ENCODE measurements at regions not wholly inside any gene's neighbourhood (a gene's known extent, or its start where the extent isn't known, plus 50 kb on each side); places are given as distances from the start of the nearest gene placed in this dataset.
A peak's percentile ranks its signal among the peaks of the same experiment; 100 is the strongest.

GRCh38 chr15:85307687-85308045 lies 72.7 kb upstream of the AKAP13 start:
- no peak for DNase-seq (ENCODE audit: low read depth)

- DNase-seq (ENCODE audit: low read depth): no peak
Observed at GRCh38 chr15:85311647-85312046, 68.8 kb upstream of the AKAP13 start.

- peak; percentile 66 for DNase-seq (ENCODE audit: low read depth)
Observed at GRCh38 chr15:85312486-85312885, 67.9 kb upstream of the AKAP13 start.

- peak; percentile 39 for DNase-seq (ENCODE audit: low read depth)
Observed at GRCh38 chr15:85312929-85313331, 67.5 kb upstream of the AKAP13 start.

- DNase-seq (ENCODE audit: low read depth): peak; percentile 34
Observed at GRCh38 chr15:85313339-85313738, 67.1 kb upstream of the AKAP13 start.

GRCh38 chr15:85314146-85314545 lies 66.3 kb upstream of the AKAP13 start:
- DNase-seq (ENCODE audit: low read depth): no peak

GRCh38 chr15:85314633-85315032 lies 65.8 kb upstream of the AKAP13 start:
- peak; percentile 49 for DNase-seq (ENCODE audit: low read depth)

- peak; percentile 69 for DNase-seq (ENCODE audit: low read depth)
Observed at GRCh38 chr15:85316244-85316934, 64.0 kb upstream of the AKAP13 start.

GRCh38 chr15:85318048-85318731 lies 62.2 kb upstream of the AKAP13 start:
- peak; percentile 96 for DNase-seq (ENCODE audit: low read depth)

- no peak for DNase-seq (ENCODE audit: low read depth)
Observed at GRCh38 chr15:85318732-85319076, 61.7 kb upstream of the AKAP13 start.

- no peak for DNase-seq (ENCODE audit: low read depth)
Observed at GRCh38 chr15:85324202-85324601, 56.2 kb upstream of the AKAP13 start.

GRCh38 chr15:85325834-85326233 lies 54.6 kb upstream of the AKAP13 start:
- no peak for DNase-seq (ENCODE audit: low read depth)

- DNase-seq (ENCODE audit: low read depth): no peak
Observed at GRCh38 chr15:85326291-85326690, 54.1 kb upstream of the AKAP13 start.

GRCh38 chr15:85327820-85328219 lies 52.6 kb upstream of the AKAP13 start:
- DNase-seq (ENCODE audit: low read depth): no peak

GRCh38 chr15:85329561-85330422 lies 50.6 kb upstream of the AKAP13 start:
- peak; percentile 73 for DNase-seq (ENCODE audit: low read depth)

Data from ELR (cell line).